Lower leg skin (tissue), 4 donors: ENCODE measurements at regions not wholly inside any gene's neighbourhood (a gene's known extent, or its start where the extent isn't known, plus 50 kb on each side); places are given as distances from the start of the nearest gene placed in this dataset.

Experiments
- DNase-seq, 2 donors: peaks; one replicate each; pipeline ENCODE4 v3.0.0-alpha.2; 2019; ENCODE audit warnings: low spot score in 2 of 2
- H3K4me3 ChIP-seq: fragments of 200-600 bp; sonication (generic); 2 replicates; pipeline ENCODE4 v1.5.1; 2017; ENCODE audit warnings: mild to moderate bottlenecking, low read depth; ENCODE audit not compliant: poor library complexity, severe bottlenecking
- CTCF ChIP-seq, 3 donors: fragments of 450-650 bp; IDR thresholded peaks; one replicate each; pipeline ENCODE4 v1.5.1; 2016; ENCODE audit warnings: antibody characterized with exemption in 3 of 3, mild to moderate bottlenecking in 3 of 3, moderate library complexity in 2 of 3
- POLR2A ChIP-seq, 2 donors: fragments of 450-650 bp; IDR thresholded peaks; one replicate each; pipeline ENCODE4 v1.6.1; 2016 to 2017; ENCODE audit warnings: antibody characterized with exemption in 2 of 2, mild to moderate bottlenecking in 1 of 2, moderate library complexity in 1 of 2
- WGBS, 2 donors: methylation state at CpG; one replicate each; pipeline ENCODE4 v1.1.5; 2018; 5-methylcytosine and 5-hydroxymethylcytosine counted together
- intact Hi-C: fragments of 100-400 bp; cut with DNase I; formaldehyde crosslinking; loops from one replicate; pipeline ENCODE4 v1.15.0; 2023; ENCODE audit warnings: low total_unique reads

- peak in 1 of 2 donors; percentile 43 for DNase-seq
- intact Hi-C loops = no loop called here
- 40 to 51% methylated on average over 7 of the region's 7 CpGs for WGBS, 2 donors
- no peak for TF ChIP-seq CTCF (IDR thresholded peaks at IDR 0.05)
- no peak for TF ChIP-seq POLR2A (IDR thresholded peaks at IDR 0.05)
- no peak overlapping the region for H3K4me3 ChIP-seq
Measured at GRCh38 chr2:23009545-23010149, 375.3 kb upstream of the KLHL29 start.

GRCh38 chr2:23012499-23012898, 372.5 kb upstream of the KLHL29 start:
- intact Hi-C loops = no loop called here
- DNase-seq = no peak
- no peak for TF ChIP-seq POLR2A (IDR thresholded peaks at IDR 0.05)
- TF ChIP-seq CTCF (IDR thresholded peaks at IDR 0.05) = no peak
- H3K4me3 ChIP-seq = no peak overlapping the region
- 76 to 79% methylated on average over 2 of the region's 2 CpGs for WGBS, 2 donors

- TF ChIP-seq POLR2A (IDR thresholded peaks at IDR 0.05) (no peak), CTCF (IDR thresholded peaks at IDR 0.05) (no peak)
- intact Hi-C loops = no loop called here
- WGBS, 2 donors = 80 to 81% methylated on average over 7 of the region's 7 CpGs
- peak in 1 of 2 donors; percentile 46 for DNase-seq
- H3K4me3 ChIP-seq = no peak overlapping the region
Measured at GRCh38 chr2:23015651-23016200, 369.3 kb upstream of the KLHL29 start.

GRCh38 chr2:23019476-23019875, 365.5 kb upstream of the KLHL29 start:
- intact Hi-C loops = no loop called here
- no peak for TF ChIP-seq CTCF (IDR thresholded peaks at IDR 0.05)
- no peak for TF ChIP-seq POLR2A (IDR thresholded peaks at IDR 0.05)
- WGBS, 2 donors = 46 to 50% methylated on average over 1 of the region's 1 CpG
- peak in 1 of 2 donors; percentile 43 for DNase-seq
- no peak overlapping the region for H3K4me3 ChIP-seq

- intact Hi-C loops = no loop called here
- 78 to 85% methylated on average over 6 of the region's 6 CpGs for WGBS, 2 donors
- TF ChIP-seq CTCF (IDR thresholded peaks at IDR 0.05) (no peak), POLR2A (IDR thresholded peaks at IDR 0.05) (no peak)
- H3K4me3 ChIP-seq = no peak overlapping the region
- peak in 1 of 2 donors; percentile 57 for DNase-seq
Measured at GRCh38 chr2:23020659-23021058, 364.3 kb upstream of the KLHL29 start.
